Stimulated activated CD8-positive, alpha-beta memory T cell treated with anti-CD3 and anti-CD28 coated beads, Interleukin-2, amount 100 ng/mL, for 48 hours (primary cell): ENCODE measurements at regions not wholly inside any gene's neighbourhood (a gene's known extent, or its start where the extent isn't known, plus 50 kb on each side); places are given as distances from the start of the nearest gene placed in this dataset.

ENCODE experiments used
- DNase-seq, 2 donors: peaks; one replicate each; pipeline ENCODE4 v3.0.0-alpha.2; 2020; ENCODE audit warnings: low read depth in 2 of 2

- DNase-seq = no peak
Observed at GRCh38 chr4:54545663-54546424, 111.9 kb upstream of the KIT start.

GRCh38 chr4:54547299-54548097 lies 110.3 kb upstream of the KIT start:
- DNase-seq = no peak

- no peak for DNase-seq
Observed at GRCh38 chr4:54548098-54548620, 109.6 kb upstream of the KIT start.

GRCh38 chr4:54548831-54549460 lies 108.8 kb upstream of the KIT start:
- no peak for DNase-seq

- DNase-seq = no peak
Observed at GRCh38 chr4:54550395-54551171, 107.2 kb upstream of the KIT start.

GRCh38 chr4:54553001-54553400 lies 104.8 kb upstream of the KIT start:
- DNase-seq = no peak

GRCh38 chr4:54554339-54554990 lies 103.3 kb upstream of the KIT start:
- DNase-seq = no peak

- DNase-seq = no peak
Observed at GRCh38 chr4:54556051-54556450, 101.7 kb upstream of the KIT start.

GRCh38 chr4:54556587-54556986 lies 101.2 kb upstream of the KIT start:
- DNase-seq = no peak

GRCh38 chr4:54558889-54559677 lies 98.7 kb upstream of the KIT start:
- no peak for DNase-seq

- no peak for DNase-seq
Observed at GRCh38 chr4:54560513-54560912, 97.2 kb upstream of the KIT start.

GRCh38 chr4:54561940-54562339 lies 95.8 kb upstream of the KIT start:
- no peak for DNase-seq

- no peak for DNase-seq
Observed at GRCh38 chr4:54566608-54567007, 91.1 kb upstream of the KIT start.

GRCh38 chr4:54567327-54567726 lies 90.4 kb upstream of the KIT start:
- DNase-seq = no peak

GRCh38 chr4:54568184-54568583 lies 89.6 kb upstream of the KIT start:
- DNase-seq = no peak

GRCh38 chr4:54570822-54571221 lies 86.9 kb upstream of the KIT start:
- no peak for DNase-seq

GRCh38 chr4:54571293-54572151 lies 86.2 kb upstream of the KIT start:
- no peak for DNase-seq

GRCh38 chr4:54572152-54572542 lies 85.6 kb upstream of the KIT start:
- DNase-seq = no peak

GRCh38 chr4:54574500-54574899 lies 83.3 kb upstream of the KIT start:
- DNase-seq = no peak
